Brain microvascular endothelial cell (primary cell): ENCODE measurements at regions not wholly inside any gene's neighbourhood (a gene's known extent, or its start where the extent isn't known, plus 50 kb on each side); places are given as distances from the start of the nearest gene placed in this dataset.

ENCODE experiments used
- DNase-seq: peaks from one replicate; pipeline ENCODE4 v3.0.0-alpha.2; 2020
- H3K27ac ChIP-seq: fragments of 250-450 bp; sonication (Bioruptor Pico); 2 replicates; pipeline ENCODE4 v1.5.1; 2020; ENCODE audit warnings: mild to moderate bottlenecking, moderate library complexity
- H3K27me3 ChIP-seq: fragments of 250-450 bp; sonication (Bioruptor Pico); replicated peaks from 2 replicates; pipeline ENCODE4 v1.5.1; 2020; ENCODE audit warnings: mild to moderate bottlenecking
- H3K36me3 ChIP-seq: fragments of 250-450 bp; sonication (Bioruptor Pico); replicated peaks from 2 replicates; pipeline ENCODE4 v1.5.1; 2020; ENCODE audit warnings: mild to moderate bottlenecking
- H3K4me3 ChIP-seq: 2 replicates; pipeline ENCODE4 v1.5.1; 2011; ENCODE audit warnings: low read depth, mild to moderate bottlenecking, control low read depth, low read length, moderate library complexity
- in situ Hi-C: cut with HindIII; loops from 2 replicates; pipeline ENCODE4 v1.10.0; 2017; ENCODE audit warnings: low sequenced_read_pairs, low pct_ligation_motif_present
- TF ChIP-seq, protein P1 (sequence below): IDR thresholded peaks from 2 replicates; pipeline ENCODE4 v1.5.1; 2011; ENCODE audit warnings: low read depth, mild to moderate bottlenecking, moderate library complexity, low read length, control low read depth, inconsistent platforms; ENCODE audit errors: missing control alignments

DNA sequence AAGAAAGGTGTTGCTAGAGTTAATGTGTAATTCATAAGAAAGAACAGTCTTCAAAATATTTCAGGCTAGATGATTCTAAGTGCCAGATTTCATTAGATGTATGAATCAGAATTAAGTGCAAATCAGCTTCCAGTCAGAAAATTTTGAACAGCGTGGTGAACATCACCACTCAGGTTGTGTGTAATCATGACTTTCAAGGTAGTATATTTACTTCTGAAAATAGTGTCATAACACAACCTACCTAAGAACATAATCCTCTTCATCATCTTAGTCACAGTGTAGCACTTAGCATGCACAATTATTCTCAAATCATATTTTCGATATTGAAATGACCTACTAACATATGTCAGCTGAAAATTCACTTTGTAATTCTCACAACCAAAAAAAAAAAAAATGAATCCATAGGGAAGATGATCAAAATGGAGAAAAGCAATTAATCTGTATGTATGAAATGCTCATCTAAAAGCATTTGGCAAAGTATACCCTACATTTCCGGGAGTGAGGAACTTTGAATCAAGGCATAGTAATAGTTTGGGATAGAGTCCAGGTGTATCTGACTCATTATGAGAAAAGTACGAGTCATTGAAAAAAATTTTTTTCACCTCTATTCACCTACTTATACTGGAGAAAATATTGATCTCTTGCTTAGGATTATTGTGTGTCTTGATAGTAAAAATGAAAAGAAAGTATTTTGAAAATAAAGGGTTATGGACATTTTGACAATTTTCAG, 221.8 kb upstream of the CHRM3 start:
- H3K27ac ChIP-seq, result no peak overlapping the region
- no peaks in the 10 kb centered on the region for H3K36me3 ChIP-seq
- no peak for DNase-seq
- TF ChIP-seq, protein P1, sequence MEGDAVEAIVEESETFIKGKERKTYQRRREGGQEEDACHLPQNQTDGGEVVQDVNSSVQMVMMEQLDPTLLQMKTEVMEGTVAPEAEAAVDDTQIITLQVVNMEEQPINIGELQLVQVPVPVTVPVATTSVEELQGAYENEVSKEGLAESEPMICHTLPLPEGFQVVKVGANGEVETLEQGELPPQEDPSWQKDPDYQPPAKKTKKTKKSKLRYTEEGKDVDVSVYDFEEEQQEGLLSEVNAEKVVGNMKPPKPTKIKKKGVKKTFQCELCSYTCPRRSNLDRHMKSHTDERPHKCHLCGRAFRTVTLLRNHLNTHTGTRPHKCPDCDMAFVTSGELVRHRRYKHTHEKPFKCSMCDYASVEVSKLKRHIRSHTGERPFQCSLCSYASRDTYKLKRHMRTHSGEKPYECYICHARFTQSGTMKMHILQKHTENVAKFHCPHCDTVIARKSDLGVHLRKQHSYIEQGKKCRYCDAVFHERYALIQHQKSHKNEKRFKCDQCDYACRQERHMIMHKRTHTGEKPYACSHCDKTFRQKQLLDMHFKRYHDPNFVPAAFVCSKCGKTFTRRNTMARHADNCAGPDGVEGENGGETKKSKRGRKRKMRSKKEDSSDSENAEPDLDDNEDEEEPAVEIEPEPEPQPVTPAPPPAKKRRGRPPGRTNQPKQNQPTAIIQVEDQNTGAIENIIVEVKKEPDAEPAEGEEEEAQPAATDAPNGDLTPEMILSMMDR, result no peak
- in situ Hi-C loops, result no loop called here
- no peaks in the 10 kb centered on the region for H3K27me3 ChIP-seq
- H3K4me3 ChIP-seq, result no peak overlapping the region

GRCh38 chr1:239155466-239156091, 230.8 kb upstream of the CHRM3 start:
- H3K27ac ChIP-seq, result no peak overlapping the region
- H3K36me3 ChIP-seq, result no peaks in the 10 kb centered on the region
- no peak for DNase-seq
- H3K4me3 ChIP-seq, result no peak overlapping the region
- H3K27me3 ChIP-seq, result no peaks in the 10 kb centered on the region
- TF ChIP-seq, protein P1, result no peak
- in situ Hi-C loops, result no loop called here

DNA sequence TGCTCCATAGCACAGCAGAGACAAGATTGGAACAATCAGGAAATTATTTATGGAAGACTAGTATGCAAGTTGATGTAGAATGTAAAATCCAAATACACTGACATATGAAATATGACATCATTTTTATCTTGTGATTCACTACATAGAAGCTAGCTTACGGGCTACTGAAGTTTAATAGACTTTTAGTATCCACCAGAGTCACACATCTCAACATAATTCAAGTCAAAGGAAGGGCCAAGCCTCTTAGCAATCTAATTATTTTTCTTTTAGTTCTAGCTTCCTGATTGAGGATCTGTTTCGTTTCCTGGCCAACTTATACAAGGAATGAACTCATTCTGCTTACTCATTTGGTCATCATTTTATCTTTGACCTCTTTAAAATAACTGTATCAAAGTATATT, 234.4 kb upstream of the CHRM3 start:
- Histone ChIP-seq H3K27me3 (no peaks in the 10 kb centered on the region), H3K4me3 (no peak overlapping the region), H3K27ac (no peak overlapping the region), H3K36me3 (no peaks in the 10 kb centered on the region)
- no peak for DNase-seq
- in situ Hi-C loops, result no loop called here
- TF ChIP-seq, protein P1, result no peak

DNA sequence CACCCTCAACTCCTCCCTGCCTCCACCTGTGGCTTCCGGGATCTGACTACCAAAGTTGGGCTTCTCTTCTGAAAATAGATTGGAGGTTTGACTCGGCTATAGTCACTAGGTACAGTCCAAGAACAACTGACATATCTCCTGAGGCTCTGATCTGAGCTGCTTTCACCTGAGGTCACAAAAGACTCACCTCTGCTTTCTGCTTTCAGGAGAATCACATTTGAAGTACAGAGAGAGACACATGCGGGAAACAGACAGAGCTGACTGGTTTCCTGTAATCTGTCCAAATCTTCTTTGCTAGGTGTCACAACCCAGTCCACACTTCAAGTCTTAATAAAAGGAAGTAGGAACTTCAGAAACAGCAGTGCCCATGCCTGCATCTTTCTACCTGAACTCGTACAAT, 245.4 kb upstream of the CHRM3 start:
- Histone ChIP-seq H3K36me3 (no peaks in the 10 kb centered on the region), H3K27ac (no peak overlapping the region), H3K27me3 (no peaks in the 10 kb centered on the region), H3K4me3 (no peak overlapping the region)
- TF ChIP-seq, protein P1, result no peak
- no peak for DNase-seq
- in situ Hi-C loops, result no loop called here

DNA sequence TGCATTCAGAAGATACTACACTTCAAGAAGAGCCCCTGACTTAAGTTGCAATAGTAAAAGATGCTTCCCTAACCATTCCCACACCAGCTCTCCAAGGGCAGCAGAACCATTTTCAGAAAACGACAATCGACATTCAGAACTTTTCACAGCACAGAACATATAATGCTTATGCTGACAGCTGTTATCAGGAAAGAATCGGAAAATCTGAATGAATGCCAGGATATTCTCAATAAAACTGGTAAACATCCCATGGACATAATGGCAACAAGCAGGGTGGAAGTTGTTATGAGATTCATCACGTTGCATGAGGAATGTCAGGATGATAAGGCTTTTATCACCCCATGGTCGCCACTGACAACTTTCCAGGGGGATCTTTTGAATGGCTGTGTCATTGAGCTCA, 246.6 kb upstream of the CHRM3 start:
- TF ChIP-seq, protein P1, result no peak
- Histone ChIP-seq H3K4me3 (no peak overlapping the region), H3K27me3 (no peaks in the 10 kb centered on the region), H3K27ac (no peak overlapping the region), H3K36me3 (no peaks in the 10 kb centered on the region)
- in situ Hi-C loops, result no loop called here
- no peak for DNase-seq
